ENCODE measurements at regions not wholly inside any gene's neighbourhood (a gene's known extent, or its start where the extent isn't known, plus 50 kb on each side); places are given as distances from the start of the nearest gene placed in this dataset.

GRCh38 chr11:43555816-43556611, 124.5 kb upstream of the HSD17B12 start:
- Mint-ChIP-seq H3K36me3 (ENCODE audit: insufficient read depth) (no peaks in the 10 kb centered on the region), H3K27me3 (peaks cover 60% of the 10 kb centered on the region), H3K4me1 (ENCODE audit: low read depth) (peaks cover 29% of the 10 kb centered on the region), H3K4me3 (ENCODE audit: low read depth) (peak overlapping the region; percentile 29), H3K27ac (no peak overlapping the region), H3K9me3 (ENCODE audit: low read depth) (no peaks in the 10 kb centered on the region)
- no peak for DNase-seq (ENCODE audit: low spot score, unreplicated experiment)
- TF ChIP-seq, protein P1, sequence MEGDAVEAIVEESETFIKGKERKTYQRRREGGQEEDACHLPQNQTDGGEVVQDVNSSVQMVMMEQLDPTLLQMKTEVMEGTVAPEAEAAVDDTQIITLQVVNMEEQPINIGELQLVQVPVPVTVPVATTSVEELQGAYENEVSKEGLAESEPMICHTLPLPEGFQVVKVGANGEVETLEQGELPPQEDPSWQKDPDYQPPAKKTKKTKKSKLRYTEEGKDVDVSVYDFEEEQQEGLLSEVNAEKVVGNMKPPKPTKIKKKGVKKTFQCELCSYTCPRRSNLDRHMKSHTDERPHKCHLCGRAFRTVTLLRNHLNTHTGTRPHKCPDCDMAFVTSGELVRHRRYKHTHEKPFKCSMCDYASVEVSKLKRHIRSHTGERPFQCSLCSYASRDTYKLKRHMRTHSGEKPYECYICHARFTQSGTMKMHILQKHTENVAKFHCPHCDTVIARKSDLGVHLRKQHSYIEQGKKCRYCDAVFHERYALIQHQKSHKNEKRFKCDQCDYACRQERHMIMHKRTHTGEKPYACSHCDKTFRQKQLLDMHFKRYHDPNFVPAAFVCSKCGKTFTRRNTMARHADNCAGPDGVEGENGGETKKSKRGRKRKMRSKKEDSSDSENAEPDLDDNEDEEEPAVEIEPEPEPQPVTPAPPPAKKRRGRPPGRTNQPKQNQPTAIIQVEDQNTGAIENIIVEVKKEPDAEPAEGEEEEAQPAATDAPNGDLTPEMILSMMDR (IDR thresholded peaks at IDR 0.05; ENCODE audit: unreplicated experiment): no peak

GRCh38 chr11:43556612-43557375, 123.7 kb upstream of the HSD17B12 start:
- Mint-ChIP-seq H3K4me3 (ENCODE audit: low read depth) (peak overlapping the region; percentile 5), H3K36me3 (ENCODE audit: insufficient read depth) (no peaks in the 10 kb centered on the region), H3K27ac (no peak overlapping the region), H3K27me3 (peaks cover 56% of the 10 kb centered on the region), H3K9me3 (ENCODE audit: low read depth) (no peaks in the 10 kb centered on the region), H3K4me1 (ENCODE audit: low read depth) (peaks cover 29% of the 10 kb centered on the region)
- TF ChIP-seq, protein P1 (IDR thresholded peaks at IDR 0.05; ENCODE audit: unreplicated experiment): no peak
- no peak for DNase-seq (ENCODE audit: low spot score, unreplicated experiment)

GRCh38 chr11:43557553-43558110, 122.9 kb upstream of the HSD17B12 start:
- TF ChIP-seq, protein P1 (IDR thresholded peaks at IDR 0.05; ENCODE audit: unreplicated experiment): peak; percentile 33
- Mint-ChIP-seq H3K27ac (no peak overlapping the region), H3K4me3 (ENCODE audit: low read depth) (peak overlapping the region; percentile 60), H3K36me3 (ENCODE audit: insufficient read depth) (no peaks in the 10 kb centered on the region), H3K4me1 (ENCODE audit: low read depth) (peaks cover 29% of the 10 kb centered on the region), H3K9me3 (ENCODE audit: low read depth) (no peaks in the 10 kb centered on the region), H3K27me3 (peaks cover 56% of the 10 kb centered on the region)
- no peak for DNase-seq (ENCODE audit: low spot score, unreplicated experiment)

DNA sequence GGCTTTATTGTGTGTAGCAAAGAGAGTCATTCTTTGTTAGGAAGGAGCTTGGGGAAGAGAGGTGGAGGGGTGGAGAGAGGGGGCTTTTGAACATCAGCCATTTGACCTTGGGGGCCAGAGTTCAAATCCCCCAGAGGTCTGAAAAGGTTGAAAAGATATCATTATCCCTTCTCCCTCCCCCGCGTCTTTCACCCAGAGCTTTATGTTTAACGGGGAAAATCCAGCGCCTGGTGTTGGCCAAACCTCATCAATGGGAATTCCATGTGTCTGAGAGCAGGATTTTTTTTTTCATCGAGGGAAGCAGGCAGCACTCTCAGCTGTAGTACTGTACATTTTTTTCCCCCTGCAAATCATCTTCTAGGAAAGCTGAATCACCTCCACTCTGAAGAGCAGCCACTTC, 122.4 kb upstream of the HSD17B12 start:
- no peak for DNase-seq (ENCODE audit: low spot score, unreplicated experiment)
- H3K27me3 Mint-ChIP-seq: peaks cover 57% of the 10 kb centered on the region
- no peak overlapping the region for H3K4me3 Mint-ChIP-seq (ENCODE audit: low read depth)
- H3K36me3 Mint-ChIP-seq (ENCODE audit: insufficient read depth): no peaks in the 10 kb centered on the region
- no peak overlapping the region for H3K27ac Mint-ChIP-seq
- no peaks in the 10 kb centered on the region for H3K9me3 Mint-ChIP-seq (ENCODE audit: low read depth)
- peaks cover 29% of the 10 kb centered on the region for H3K4me1 Mint-ChIP-seq (ENCODE audit: low read depth)
- TF ChIP-seq, protein P1 (IDR thresholded peaks at IDR 0.05; ENCODE audit: unreplicated experiment): no peak

DNA sequence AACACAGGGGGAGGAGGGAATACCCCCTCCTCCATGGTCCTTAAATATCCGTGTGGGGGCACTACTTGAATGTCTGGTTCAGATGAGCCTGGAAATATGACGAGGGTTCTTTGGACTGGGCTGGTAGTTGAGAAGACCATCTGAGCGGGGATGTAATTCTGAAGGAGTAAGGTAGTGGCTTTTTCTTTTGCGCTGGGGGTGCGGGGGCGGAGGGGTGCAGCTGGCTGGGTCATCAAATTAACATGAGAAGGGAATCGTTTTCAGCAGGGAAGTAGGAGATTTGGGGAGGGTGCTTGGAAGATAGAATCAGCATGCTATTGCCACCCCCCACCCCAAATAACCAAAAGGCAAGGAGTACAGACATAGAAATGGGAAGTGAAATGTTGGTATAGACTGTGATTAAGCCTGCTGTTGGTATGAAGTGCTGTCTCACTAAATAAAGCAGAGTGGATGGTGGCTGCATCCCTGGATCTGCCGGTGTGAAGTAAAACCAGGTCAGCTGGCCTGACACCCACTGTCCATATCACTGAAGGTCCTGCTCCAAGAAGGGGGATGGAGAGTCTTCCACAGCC, 121.9 kb upstream of the HSD17B12 start:
- peaks cover 29% of the 10 kb centered on the region for H3K4me1 Mint-ChIP-seq (ENCODE audit: low read depth)

More for the DNA sequence above, 121.9 kb upstream of the HSD17B12 start:
- H3K36me3 Mint-ChIP-seq (ENCODE audit: insufficient read depth): no peaks in the 10 kb centered on the region
- TF ChIP-seq, protein P1 (IDR thresholded peaks at IDR 0.05; ENCODE audit: unreplicated experiment): no peak
- no peak overlapping the region for H3K4me3 Mint-ChIP-seq (ENCODE audit: low read depth)
- peaks cover 56% of the 10 kb centered on the region for H3K27me3 Mint-ChIP-seq
- H3K9me3 Mint-ChIP-seq (ENCODE audit: low read depth): no peaks in the 10 kb centered on the region
- DNase-seq (ENCODE audit: low spot score, unreplicated experiment): no peak
- H3K27ac Mint-ChIP-seq: no peak overlapping the region
